GM18499 (cell line): ENCODE measurements at regions not wholly inside any gene's neighbourhood (a gene's known extent, or its start where the extent isn't known, plus 50 kb on each side); places are given as distances from the start of the nearest gene placed in this dataset.
A peak's percentile ranks its signal among the peaks of the same experiment; 100 is the strongest.
"Not testable (repeated sequence)": the region's sequence is repeated elsewhere in the genome, so short reads cannot be mapped to it uniquely, and the experiment has no call there.

ENCODE experiments used
- ATAC-seq: cut with Tn5 transposase; IDR thresholded peaks from one replicate; pipeline ENCODE4 v1.9.1; 2021; ENCODE audit warnings: moderate number of reproducible peaks; ENCODE audit not compliant: insufficient read depth, unreplicated experiment

DNA sequence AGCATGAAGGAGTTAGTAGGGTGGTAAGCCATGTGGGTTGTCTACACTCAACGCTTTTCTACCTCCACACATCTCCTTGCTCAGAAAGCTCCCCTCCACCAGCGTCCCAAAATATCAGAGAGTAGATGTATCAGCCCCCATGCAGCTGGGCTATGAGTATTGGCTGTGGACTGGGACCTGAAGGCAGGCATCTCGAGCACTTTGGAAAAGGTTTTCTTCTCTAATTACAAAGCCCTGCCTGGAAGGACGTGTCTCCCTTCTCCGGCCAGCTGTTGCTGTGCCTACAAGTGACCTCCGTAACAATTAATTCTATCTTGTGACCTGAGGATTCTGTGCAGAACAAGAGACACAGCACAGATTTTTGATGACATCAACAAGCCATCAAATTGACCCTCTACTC is 142.0 kb upstream of the RUNX1 start:
- no peak for ATAC-seq

DNA sequence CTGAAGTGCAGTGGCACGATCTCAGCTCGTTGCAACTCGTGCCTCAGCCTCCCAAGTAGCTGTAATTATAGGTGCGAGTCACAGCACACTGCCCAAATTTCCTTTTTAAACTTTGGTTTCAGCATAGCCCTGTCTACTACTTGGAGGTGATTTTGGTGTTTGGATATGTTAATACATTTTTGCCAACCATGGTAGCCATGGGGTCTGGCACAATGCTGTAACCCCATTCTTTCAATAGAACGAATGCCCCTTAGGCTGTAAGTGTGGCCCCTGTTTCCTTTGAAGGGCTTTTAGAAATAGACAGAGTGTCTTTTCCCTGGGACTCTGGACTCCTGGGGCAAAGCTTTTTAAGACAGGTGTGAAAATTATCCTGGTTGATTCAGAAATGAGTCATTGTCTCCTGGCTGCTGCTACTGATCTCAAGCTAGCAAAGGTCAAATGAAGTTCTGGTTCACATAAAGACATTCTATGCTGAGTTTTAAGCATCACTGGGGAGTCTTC is 141.1 kb upstream of the RUNX1 start:
- no peak for ATAC-seq

DNA sequence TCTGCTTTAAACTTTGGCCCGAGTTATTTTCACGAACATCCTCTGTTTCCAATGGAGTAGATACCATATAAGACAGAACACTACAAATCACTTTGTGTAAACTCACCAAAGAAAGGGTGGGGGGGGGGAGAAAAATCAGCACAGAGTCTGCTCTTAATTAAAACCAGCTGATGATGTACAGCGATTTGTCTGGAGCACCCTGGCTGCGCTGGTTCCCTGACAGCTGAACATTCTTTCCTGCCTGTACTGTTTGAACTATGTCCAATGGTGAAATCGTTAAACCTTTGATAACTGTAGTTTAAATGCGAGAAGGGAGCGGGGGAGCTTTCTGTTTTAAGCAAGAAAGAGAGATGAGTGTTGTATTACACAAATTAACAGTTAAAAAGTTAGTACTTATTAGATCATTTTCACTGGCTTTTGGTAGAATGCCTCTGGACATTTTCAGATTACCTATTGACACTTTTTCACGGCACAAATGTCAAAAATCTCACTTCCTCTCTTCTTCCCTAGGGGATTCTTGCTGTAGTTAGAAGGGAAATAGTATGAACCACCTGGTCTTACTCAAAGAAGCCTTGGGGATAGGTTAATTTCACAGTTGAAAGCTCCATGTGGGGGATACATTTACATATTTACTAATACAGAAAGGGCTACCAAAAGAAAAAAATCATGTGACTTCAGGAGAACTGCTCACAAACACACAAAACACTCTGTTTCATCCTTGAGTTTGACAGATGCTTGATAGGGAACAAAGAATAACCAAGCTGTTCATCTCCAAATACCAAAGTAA is 140.2 kb upstream of the RUNX1 start:
- peak; percentile 83 for ATAC-seq

DNA sequence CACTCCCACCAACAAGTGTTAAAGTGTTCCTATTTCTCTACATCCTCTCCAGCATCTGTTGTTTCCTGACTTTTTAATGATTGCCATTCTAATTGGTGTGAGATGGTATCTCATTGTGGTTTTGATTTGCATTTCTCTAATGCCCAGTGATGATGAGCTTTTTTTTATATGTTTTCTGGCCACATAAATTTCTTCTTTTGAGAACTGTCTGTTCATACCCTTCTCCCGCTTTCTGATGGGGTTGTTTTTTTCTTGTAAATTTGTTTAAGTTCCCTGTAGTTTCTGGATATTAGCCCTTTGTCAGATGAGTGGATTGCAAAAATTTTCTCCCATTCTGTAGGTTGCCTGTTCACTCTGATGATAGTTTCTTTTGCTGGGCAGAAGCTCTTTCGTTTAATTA is 134.3 kb upstream of the RUNX1 start:
- ATAC-seq, result not testable (repeated sequence)

DNA sequence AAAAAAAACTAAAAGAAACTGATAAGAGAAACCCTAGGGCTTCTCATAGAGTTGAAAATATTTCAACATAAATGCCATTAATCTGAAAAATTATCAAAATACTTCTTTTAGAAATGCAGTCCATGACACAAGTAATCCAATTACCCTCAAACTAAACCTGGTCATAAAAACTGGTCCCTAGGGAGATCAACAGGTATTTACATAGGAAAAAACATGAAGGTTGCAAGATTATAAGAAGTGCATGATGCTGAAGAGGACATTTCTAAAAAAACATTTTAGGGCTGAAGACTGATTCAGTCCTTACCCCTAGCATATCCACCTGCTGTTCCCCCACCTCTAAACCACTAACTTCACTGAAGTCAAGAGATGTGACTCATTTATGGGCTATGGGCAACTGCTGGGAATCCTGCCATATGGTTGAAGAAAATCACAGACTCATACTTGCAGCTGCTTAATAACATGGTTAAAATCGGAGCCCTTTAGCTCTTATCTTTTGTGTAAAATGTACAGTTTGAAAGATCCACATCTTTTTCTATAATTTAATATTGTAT is 131.0 kb upstream of the RUNX1 start:
- ATAC-seq, result no peak

DNA sequence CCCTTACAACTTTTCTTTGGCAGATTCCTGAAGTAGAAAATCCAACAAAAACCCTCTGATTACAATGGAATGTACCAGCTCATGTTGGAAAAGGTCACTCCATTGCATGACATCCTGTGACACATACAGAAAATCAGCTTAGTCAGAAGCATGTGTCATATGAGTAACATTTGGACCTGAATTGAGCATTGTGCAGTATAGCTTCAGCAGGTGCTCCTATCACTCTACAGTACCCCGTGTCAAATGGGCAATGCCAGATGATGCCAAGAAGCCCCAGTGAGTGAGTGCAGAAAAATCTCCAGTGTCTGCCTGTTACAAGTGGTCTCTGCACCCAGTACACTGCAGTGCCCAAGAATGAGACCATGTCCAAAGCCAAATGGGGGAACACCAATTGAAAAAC is 129.7 kb upstream of the RUNX1 start:
- no peak for ATAC-seq

DNA sequence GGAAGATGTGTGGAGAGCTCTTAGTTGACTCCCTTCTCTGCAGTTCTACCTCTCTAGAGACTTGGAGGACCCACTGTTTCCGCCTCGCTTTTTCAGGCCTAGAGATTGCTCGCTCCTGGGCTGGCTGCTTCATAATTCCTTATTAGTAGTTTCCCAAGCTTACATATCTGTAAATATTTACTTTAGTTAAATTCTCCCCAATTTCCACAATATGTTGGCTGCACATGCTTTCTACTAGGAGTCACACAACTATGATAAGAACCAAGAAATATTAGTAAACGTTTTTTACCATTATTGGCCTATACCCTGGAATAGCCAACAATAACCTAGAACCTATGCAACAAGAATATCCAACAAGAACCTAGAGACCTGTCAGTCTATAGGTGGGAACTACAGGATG is 129.0 kb upstream of the RUNX1 start:
- ATAC-seq, result no peak

DNA sequence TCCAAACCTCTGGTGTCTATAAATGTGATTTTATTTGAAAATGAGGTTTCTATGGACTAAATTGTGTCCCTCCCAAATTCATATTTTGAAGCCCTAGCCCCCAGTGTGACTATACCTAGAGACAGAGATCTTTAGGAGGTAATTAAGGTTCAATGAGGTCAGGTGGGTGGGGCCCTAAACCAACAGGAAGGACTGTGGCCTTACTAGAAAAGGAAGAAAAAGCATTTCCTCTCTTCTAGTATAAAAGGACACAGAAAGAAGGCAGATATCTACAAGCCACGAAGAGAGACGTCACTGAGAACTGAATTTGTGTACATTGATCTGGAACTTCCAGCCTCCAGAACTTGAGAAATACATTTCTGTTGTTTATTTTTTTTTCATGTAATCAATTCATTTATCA is 123.1 kb upstream of the RUNX1 start:
- ATAC-seq, result no peak

DNA sequence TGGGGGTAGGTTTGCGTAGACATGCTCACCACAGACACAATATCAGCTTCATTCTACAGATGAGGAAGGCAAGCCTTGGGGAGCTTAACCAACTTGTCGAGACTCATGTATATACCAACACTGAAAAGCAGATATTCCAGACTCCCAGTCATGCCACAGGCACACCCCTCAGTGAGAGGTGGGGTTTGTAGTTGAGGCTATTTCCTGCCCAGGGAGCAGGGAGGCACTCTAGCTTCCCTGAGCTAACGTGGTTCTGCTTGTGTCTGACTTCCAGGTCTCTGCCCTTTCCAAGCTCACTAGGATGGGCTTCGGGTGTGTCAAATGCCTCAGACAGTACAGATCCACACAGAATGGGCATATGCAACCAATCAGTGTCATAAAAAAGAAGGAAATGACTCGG is 122.3 kb upstream of the RUNX1 start:
- ATAC-seq, result no peak

DNA sequence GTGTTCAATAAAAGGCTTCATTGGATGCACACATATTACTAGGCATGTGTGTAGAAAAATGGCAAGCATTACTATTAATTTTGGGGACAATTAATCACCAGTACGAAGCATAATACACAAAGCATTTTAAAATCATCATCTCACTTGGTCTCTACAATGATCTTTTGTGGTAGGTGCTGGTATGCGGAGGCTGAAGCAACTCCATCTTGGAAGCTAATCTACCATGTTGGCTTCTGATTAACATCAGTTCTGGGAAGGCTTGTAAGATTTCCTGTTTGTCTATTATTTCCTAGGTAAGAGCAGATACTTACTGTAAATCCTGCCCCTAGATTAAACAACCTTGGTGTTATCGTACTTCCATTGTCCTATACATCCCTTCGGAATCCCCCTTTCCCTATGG is 121.7 kb upstream of the RUNX1 start:
- no peak for ATAC-seq

DNA sequence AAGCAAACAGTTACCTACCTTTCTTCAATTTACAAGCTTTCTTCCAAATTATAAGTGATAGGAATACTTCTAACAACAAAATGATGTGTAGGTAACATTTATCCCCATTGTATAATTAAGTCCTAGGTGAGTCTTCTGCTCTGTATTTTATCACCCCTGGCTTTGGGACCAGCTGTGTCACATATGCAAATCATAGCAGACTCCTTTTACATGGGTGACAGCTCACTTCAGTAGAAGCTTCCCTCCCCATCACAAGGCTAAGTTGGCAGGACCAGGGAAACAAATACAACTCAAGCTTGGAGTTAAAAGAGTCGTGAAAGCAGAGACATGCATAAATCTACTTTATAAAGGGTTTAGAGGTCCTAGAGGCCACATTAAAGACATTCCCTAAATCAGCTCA is 121.1 kb upstream of the RUNX1 start:
- ATAC-seq, result no peak

DNA sequence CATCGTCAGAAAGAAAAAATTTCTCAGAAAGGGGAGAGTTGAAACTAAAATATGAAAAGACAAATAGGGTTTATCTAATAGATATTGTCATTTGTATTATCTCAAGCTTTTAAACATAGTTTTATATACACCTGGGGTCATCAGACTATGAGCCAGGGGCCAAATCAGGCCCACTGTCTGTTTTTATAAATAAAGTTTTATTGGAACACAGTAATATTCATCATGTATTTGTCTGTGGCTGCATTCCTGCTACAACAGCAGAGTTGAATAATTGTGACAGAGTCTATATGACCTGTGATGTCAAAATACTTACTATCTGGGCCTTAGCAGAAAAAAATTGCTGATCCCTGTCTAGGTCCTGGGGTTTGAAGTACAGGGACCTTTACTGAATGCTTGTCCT is 120.5 kb upstream of the RUNX1 start:
- ATAC-seq, result no peak

DNA sequence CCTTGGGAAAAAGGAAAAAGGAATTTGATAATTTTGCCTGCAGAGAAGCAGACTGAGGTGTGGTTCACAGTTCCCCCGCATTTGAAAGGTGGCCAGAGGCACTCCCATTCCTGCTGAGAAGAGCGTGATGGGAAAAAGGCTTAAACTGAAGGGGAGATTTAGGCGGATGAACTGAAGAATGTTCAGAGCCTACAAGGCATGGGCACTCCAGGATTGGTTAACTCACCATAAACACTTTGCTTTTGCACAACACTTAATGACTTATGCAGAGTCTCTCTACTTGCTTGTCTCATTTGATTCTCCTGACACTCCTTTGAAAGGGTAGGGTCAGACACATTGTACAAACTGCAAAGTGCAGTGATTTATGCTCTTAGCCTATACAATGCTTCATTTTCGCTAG is 119.6 kb upstream of the RUNX1 start:
- no peak for ATAC-seq

DNA sequence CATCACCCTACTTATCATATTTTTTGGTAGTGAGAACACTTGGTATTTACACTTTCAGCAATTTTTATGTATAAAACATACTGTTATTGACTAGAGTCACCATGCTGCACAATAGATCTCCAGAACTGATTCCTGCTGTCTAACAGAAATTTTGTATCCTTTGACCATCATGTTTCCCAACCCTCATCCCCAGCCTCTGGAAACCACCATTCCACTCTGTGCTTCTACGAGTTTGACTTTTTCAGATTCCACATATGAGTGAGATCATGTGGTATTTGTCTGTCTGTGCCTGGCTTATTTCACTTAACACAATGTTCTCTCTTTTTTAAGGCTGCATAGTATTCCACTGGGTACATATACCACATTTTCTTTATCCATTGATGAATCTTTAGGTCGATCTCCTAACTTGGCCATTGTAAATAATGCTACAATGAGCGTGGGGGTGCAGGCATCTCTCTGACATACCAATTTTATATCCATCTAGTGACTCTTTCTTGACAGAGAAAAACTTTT is 115.9 kb upstream of the RUNX1 start:
- no peak for ATAC-seq

DNA sequence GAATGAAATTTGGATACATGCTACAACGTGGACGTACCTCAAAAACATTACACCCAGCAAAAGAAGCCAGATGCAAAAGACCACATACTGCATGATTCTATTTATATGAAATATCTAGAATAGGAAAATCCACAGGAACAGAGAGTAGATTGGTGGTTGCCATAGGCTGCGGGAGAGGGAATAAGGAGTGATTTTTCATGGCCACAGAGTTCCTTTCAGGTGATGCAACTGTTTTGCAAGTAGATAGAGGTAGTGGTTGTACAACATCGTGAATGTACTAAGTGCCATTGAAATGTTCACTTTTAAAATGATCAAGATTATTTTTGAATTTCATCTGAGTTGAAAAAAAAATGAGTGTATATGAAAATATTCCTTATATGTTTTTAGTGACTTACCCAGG is 115.3 kb upstream of the RUNX1 start:
- ATAC-seq, result no peak

DNA sequence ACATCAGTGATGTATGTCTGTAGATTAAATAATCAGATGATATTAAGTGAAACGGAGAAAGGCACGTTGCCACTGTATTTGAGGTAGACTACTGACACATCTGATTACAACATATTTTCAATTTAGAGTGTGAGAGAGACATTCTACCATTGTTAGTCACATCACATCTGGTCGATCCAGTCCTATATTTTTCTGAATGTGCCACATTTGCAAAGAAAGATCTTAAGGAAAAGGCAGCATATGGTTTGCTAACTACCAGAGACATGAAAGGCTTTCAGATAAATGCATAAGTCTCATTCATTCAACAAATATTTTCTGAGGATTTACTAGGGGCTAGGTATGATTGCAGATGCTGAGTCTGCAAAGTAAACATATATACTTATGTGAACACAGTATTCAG is 114.3 kb upstream of the RUNX1 start:
- ATAC-seq, result no peak

DNA sequence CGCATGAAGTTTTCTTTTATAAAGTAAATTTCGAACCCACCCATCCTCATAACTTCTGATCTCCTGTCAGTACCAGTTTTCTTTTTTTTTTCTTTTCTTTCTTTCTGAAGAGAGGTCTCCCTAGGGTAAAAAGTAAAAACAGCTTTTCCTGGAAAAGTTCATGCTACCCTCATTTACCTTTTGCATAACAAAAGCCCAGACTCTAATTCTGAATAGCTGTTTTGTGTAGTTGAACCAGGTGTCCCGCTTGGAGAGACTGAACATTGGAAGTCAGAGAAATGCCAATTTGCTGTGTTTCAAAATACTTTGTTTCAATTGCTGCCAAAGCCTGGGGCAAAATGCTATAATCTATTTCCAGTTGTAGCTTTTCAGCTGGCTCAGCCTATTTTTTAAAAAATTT is 113.7 kb upstream of the RUNX1 start:
- no peak for ATAC-seq

DNA sequence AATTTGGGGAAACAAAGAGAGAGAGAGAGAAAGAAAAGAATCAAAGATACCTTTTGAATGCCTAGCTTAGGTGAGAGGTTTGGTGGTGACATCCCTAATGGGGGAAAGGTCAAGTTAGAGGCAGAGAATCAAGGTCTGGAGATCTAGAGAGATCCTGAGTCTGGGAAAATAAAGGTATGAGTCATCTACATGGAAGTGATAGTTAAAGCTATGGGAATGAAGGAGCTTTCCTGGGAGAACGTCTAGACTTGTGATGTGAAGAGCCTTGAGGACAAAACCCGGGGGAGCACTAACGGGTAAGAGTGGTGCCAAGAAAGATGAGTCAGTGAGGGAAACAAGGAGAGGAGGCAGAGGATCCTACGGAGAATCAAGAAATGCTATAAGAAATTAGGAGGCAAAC is 110.8 kb upstream of the RUNX1 start:
- no peak for ATAC-seq

DNA sequence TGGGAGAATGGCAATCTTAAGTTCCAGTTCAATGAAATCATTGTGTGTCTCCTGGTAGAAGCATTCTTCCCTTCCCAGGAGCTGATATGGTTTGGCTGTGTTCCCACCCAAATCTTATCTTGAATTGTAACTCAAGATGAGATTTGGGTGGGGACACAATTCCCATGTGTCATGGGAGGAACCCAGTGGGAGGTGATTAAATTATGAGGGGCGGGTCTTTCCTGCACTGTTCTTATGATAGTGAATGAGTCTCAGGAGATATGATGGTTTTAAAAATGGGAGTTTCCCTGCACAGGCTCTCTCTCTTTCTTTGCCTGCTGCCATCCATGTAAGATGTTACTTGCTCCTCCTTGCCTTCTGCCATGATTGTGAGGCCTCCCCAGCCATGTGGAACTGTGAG is 108.3 kb upstream of the RUNX1 start:
- ATAC-seq, result not testable (repeated sequence)

DNA sequence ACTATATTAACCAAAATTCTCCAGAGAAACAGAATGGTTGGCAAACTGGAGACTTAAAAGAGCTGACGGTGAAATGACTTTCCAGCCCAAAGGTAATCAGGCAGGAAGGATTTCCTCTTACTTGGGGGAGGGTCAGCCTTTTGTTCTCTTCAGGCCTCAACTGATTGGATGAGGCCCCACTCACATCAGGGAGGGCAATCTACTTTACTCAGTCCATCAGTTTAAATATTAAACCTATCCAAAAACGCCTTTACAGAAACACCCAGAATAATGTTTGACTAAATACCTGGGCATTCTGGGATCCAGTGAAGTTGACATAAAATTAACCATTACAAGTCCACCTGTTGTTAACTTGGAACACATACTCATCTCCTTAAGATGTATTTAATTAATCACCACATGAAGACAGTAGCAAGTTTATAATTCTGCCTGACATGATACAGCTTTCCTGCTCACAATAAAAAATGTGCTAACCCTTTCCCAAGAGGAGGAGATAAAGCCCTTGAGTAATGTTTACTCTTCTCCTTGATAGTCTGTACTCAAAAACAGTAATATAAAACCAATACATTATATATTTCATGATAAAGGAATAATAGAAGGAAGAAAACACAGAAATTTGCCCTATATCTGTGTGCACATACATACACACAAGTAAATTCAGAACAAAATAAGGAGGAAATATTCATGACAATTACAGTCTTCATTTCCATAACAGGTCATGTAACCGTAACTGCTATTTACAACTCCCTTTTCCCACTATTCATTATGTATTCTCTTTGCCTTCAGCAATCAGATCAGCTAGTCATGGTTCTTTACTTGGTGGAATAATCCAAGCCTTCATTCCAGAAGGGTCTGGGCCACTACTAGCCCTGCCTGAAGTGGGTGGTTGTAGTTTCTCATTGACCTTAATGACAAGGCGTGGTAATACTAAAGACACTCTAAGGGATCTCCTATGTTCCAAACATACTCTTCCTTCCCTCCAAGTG is 107.5 kb upstream of the RUNX1 start:
- no peak for ATAC-seq

DNA sequence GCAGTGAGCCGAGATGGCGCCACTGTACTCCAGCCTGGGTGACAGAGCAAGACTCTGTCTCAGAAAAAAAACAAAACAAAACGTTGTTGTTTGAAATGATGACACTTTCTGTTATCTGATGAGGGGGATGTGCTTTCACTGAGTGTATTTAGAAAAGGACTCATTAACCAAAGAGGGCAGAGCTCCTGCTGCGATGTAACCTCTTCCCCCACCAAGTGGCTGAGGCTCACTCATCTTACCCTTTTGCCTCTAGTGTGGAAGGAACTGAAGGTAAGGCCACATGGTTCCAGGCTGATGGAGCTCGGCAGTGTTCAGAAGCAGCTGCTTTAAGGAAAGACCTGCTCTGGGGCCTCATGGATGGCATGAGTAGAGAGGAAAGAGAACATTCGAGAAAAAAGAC is 105.7 kb upstream of the RUNX1 start:
- no peak for ATAC-seq
